Astrocyte (in vitro differentiated cells and primary cell): ENCODE measurements at regions not wholly inside any gene's neighbourhood (a gene's known extent, or its start where the extent isn't known, plus 50 kb on each side); places are given as distances from the start of the nearest gene placed in this dataset.

Source experiments
- DNase-seq: peaks from one replicate; pipeline ENCODE4 v3.0.0-alpha.2; 2010; ENCODE audit warnings: low read depth
- FAIRE-seq: peaks from 2 replicates; lab custom pipeline; 2011; peaks lifted over from hg19 to GRCh38; lab: Jason Lieb, UNC
- H2AFZ ChIP-seq: 2 replicates; pipeline ENCODE4 v1.6.0; 2012; ENCODE audit warnings: low read depth, low read length, inconsistent platforms
- H3K27ac ChIP-seq: 2 replicates; pipeline ENCODE4 v1.5.1; 2011; ENCODE audit warnings: low read depth, low read length, inconsistent platforms
- H3K27me3 ChIP-seq: 2 replicates; pipeline ENCODE4 v1.6.0; 2011; ENCODE audit warnings: low read length, inconsistent platforms; ENCODE audit not compliant: insufficient read depth
- H3K36me3 ChIP-seq: 2 replicates; pipeline ENCODE4 v1.5.1; 2011; ENCODE audit warnings: low read length, inconsistent platforms; ENCODE audit not compliant: insufficient read depth
- H3K4me1 ChIP-seq: 2 replicates; pipeline ENCODE4 v1.5.1; 2011; ENCODE audit warnings: low read length, inconsistent platforms; ENCODE audit not compliant: insufficient read depth
- H3K4me2 ChIP-seq: 2 replicates; pipeline ENCODE4 v1.6.0; 2012; ENCODE audit warnings: low read length, inconsistent platforms
- H3K4me3 ChIP-seq: 2 replicates; pipeline ENCODE4 v1.5.1; 2011; ENCODE audit warnings: low read depth, mild to moderate bottlenecking, low read length, inconsistent platforms; ENCODE audit not compliant: insufficient read depth
- H3K79me2 ChIP-seq: 2 replicates; pipeline ENCODE4 v1.6.0; 2012; ENCODE audit warnings: mild to moderate bottlenecking, low read length, inconsistent platforms; ENCODE audit not compliant: insufficient read depth
- H3K9ac ChIP-seq: 2 replicates; pipeline ENCODE4 v1.6.0; 2012; ENCODE audit warnings: mild to moderate bottlenecking, low read length, inconsistent platforms
- H3K9me3 ChIP-seq: 2 replicates; pipeline ENCODE4 v1.5.1; 2012; ENCODE audit warnings: low read depth, mild to moderate bottlenecking, low read length, inconsistent platforms; ENCODE audit not compliant: insufficient read depth
- H4K20me1 ChIP-seq: 2 replicates; pipeline ENCODE4 v1.6.0; 2012; ENCODE audit warnings: low read length, inconsistent platforms; ENCODE audit not compliant: insufficient read depth
- H3K27ac Mint-ChIP-seq: one replicate; pipeline ENCODE4 v1.8.0; 2021; ENCODE audit warnings: mild to moderate bottlenecking, mixed read lengths; ENCODE audit not compliant: unreplicated experiment
- H3K27me3 Mint-ChIP-seq: one replicate; pipeline ENCODE4 v1.8.0; 2021; ENCODE audit warnings: low read depth, mixed read lengths; ENCODE audit not compliant: unreplicated experiment
- H3K36me3 Mint-ChIP-seq: one replicate; pipeline ENCODE4 v1.8.0; 2021; ENCODE audit warnings: low read depth, mixed read lengths; ENCODE audit not compliant: unreplicated experiment
- H3K4me1 Mint-ChIP-seq: one replicate; pipeline ENCODE4 v1.8.0; 2021; ENCODE audit warnings: low read depth, mixed read lengths; ENCODE audit not compliant: unreplicated experiment
- H3K4me3 Mint-ChIP-seq: one replicate; pipeline ENCODE4 v1.8.0; 2021; ENCODE audit warnings: mild to moderate bottlenecking, moderate library complexity, mixed read lengths; ENCODE audit not compliant: unreplicated experiment
- H3K9me3 Mint-ChIP-seq: one replicate; pipeline ENCODE4 v1.8.0; 2021; ENCODE audit warnings: mild to moderate bottlenecking, mixed read lengths; ENCODE audit not compliant: unreplicated experiment
- EZH2 ChIP-seq: IDR thresholded peaks from 2 replicates; pipeline ENCODE4 v1.6.1; 2012; ENCODE audit warnings: mild to moderate bottlenecking, low read length, inconsistent platforms; ENCODE audit not compliant: insufficient read depth
- TF ChIP-seq, protein P1 (sequence below): IDR thresholded peaks from 2 replicates; pipeline ENCODE4 v1.5.1; 2011; ENCODE audit warnings: low read depth, mild to moderate bottlenecking, inconsistent platforms, low read length, moderate library complexity; ENCODE audit not compliant: insufficient read depth

DNA sequence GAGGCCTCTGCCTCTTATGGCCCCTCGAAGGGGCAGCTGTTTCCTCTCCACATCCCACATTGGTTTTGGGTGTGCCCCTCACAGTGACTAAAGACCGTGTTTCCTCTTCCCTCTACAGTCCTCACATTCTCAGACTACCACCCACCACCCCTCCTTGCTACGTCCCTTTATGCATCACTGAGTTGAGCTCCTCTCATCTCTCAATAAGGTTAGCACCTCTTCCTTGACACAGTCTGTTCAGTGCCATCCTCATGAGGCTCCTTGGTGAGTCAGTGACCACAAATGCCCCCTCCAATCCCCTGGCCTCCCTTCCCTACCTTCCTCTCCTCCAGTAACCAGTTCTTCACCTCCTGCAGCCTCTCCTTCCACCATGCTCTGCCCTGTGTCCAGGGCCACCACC is 239.1 kb upstream of the MYO3A start:
- no peaks in the 10 kb centered on the region for H3K9me3 ChIP-seq
- no peaks in the 10 kb centered on the region for H3K4me1 ChIP-seq
- no peak overlapping the region for H3K9ac ChIP-seq
- Mint-ChIP-seq H3K4me1 (peaks cover 3% of the 10 kb centered on the region), H3K4me3 (no peak overlapping the region), H3K36me3 (no peaks in the 10 kb centered on the region), H3K9me3 (no peaks in the 10 kb centered on the region), H3K27ac (no peak overlapping the region), H3K27me3 (peaks cover 9% of the 10 kb centered on the region)
- H3K27ac ChIP-seq: no peak overlapping the region
- DNase-seq (no peak), FAIRE-seq (no peak)
- no peaks in the 10 kb centered on the region for H3K79me2 ChIP-seq
- H3K4me2 ChIP-seq: no peak overlapping the region
- H2AFZ ChIP-seq: no peak overlapping the region
- no peaks in the 10 kb centered on the region for H4K20me1 ChIP-seq
- TF ChIP-seq, protein P1, sequence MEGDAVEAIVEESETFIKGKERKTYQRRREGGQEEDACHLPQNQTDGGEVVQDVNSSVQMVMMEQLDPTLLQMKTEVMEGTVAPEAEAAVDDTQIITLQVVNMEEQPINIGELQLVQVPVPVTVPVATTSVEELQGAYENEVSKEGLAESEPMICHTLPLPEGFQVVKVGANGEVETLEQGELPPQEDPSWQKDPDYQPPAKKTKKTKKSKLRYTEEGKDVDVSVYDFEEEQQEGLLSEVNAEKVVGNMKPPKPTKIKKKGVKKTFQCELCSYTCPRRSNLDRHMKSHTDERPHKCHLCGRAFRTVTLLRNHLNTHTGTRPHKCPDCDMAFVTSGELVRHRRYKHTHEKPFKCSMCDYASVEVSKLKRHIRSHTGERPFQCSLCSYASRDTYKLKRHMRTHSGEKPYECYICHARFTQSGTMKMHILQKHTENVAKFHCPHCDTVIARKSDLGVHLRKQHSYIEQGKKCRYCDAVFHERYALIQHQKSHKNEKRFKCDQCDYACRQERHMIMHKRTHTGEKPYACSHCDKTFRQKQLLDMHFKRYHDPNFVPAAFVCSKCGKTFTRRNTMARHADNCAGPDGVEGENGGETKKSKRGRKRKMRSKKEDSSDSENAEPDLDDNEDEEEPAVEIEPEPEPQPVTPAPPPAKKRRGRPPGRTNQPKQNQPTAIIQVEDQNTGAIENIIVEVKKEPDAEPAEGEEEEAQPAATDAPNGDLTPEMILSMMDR: no peak
- no peak for TF ChIP-seq EZH2
- H3K27me3 ChIP-seq: no peaks in the 10 kb centered on the region
- H3K36me3 ChIP-seq: no peaks in the 10 kb centered on the region
- no peak overlapping the region for H3K4me3 ChIP-seq

DNA sequence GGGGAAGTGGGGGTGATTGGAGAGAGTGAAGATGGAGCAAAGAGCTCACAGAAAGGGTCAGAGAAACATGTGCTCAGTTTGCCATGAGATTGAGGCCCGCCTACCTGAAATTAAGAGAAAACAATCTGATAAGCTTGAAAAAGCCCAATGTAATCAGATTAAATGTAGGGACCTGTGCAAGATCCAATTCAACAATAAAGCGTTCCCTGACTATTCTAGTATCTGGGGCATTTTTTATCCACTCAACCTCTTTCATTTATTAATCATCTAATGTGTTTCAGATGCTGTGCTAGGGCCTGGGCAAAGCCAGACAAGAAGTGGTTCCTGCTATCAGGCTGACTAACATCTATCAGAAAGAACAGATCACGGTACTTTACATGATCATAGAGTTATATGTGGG is 238.4 kb upstream of the MYO3A start:
- no peaks in the 10 kb centered on the region for H4K20me1 ChIP-seq
- no peaks in the 10 kb centered on the region for H3K9me3 Mint-ChIP-seq
- DNase-seq (no peak), FAIRE-seq (no peak)
- no peak overlapping the region for H3K27ac ChIP-seq
- no peaks in the 10 kb centered on the region for H3K36me3 Mint-ChIP-seq
- TF ChIP-seq, protein P1: no peak
- H3K27me3 ChIP-seq: no peaks in the 10 kb centered on the region
- no peaks in the 10 kb centered on the region for H3K36me3 ChIP-seq
- no peak overlapping the region for H3K4me3 ChIP-seq
- H3K27me3 Mint-ChIP-seq: peaks cover 9% of the 10 kb centered on the region
- no peak overlapping the region for H3K9ac ChIP-seq
- no peaks in the 10 kb centered on the region for H3K79me2 ChIP-seq
- no peak overlapping the region for H3K27ac Mint-ChIP-seq
- H3K9me3 ChIP-seq: no peaks in the 10 kb centered on the region
- H3K4me2 ChIP-seq: no peak overlapping the region
- H3K4me3 Mint-ChIP-seq: no peak overlapping the region
- H3K4me1 Mint-ChIP-seq: peaks cover 3% of the 10 kb centered on the region
- no peak overlapping the region for H2AFZ ChIP-seq
- no peaks in the 10 kb centered on the region for H3K4me1 ChIP-seq

DNA sequence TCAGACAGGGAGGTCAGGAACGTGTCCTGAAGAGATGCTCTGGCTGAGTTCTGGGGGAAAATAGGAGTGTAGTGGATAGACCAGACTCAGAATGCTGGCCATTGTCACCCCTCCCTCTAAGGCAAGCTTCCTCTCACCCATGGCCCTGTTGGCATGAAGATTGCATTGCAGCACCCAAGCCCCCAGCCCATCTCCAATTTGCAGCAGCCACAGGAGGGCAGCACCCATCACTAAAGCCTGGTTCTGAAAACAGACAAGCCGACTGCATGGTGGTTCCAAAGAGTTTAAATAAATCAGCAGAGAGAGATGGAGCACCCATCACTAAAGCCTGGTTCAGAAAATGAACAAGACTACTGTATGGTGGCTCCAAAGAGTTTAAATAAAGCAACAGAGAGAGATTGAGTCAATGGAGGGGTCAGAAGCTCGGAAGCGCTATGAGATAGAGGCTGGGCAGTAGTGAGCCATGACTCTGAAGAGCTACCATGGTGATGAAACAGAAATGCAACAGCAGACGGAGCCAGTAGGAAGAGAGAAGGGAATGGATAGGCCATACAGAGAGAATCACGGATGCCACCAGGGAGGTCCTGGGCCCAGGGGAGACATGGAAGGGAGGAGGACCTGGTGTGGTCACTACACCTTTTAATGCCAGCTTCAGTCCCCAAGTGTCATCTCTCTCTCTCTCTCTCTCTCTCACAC is 237.9 kb upstream of the MYO3A start:
- H3K36me3 Mint-ChIP-seq: no peaks in the 10 kb centered on the region
- H3K27me3 ChIP-seq: no peaks in the 10 kb centered on the region
- no peaks in the 10 kb centered on the region for H3K9me3 Mint-ChIP-seq
- H3K27me3 Mint-ChIP-seq: peaks cover 9% of the 10 kb centered on the region
- no peaks in the 10 kb centered on the region for H3K9me3 ChIP-seq
- FAIRE-seq: no peak
- peaks cover 3% of the 10 kb centered on the region for H3K4me1 Mint-ChIP-seq
- no peak overlapping the region for H3K4me3 Mint-ChIP-seq
- no peak for TF ChIP-seq EZH2
- TF ChIP-seq, protein P1: no peak
- no peak overlapping the region for H3K27ac Mint-ChIP-seq
- H3K27ac ChIP-seq: no peak overlapping the region
- H3K9ac ChIP-seq: no peak overlapping the region
- no peak overlapping the region for H3K4me2 ChIP-seq
- no peaks in the 10 kb centered on the region for H3K36me3 ChIP-seq
- H3K4me3 ChIP-seq: no peak overlapping the region
- H3K4me1 ChIP-seq: no peaks in the 10 kb centered on the region
- no peak for DNase-seq
- no peak overlapping the region for H2AFZ ChIP-seq
- H4K20me1 ChIP-seq: no peaks in the 10 kb centered on the region
- no peaks in the 10 kb centered on the region for H3K79me2 ChIP-seq
